GM23338 (cell line): ENCODE measurements at regions not wholly inside any gene's neighbourhood (a gene's known extent, or its start where the extent isn't known, plus 50 kb on each side); places are given as distances from the start of the nearest gene placed in this dataset.
A peak's percentile ranks its signal among the peaks of the same experiment; 100 is the strongest.

Experiments
- ATAC-seq: fragments of 200-7000 bp; cut with Tn5 transposase; 3 replicates; pipeline ENCODE4 v1.9.1; 2020
- DNase-seq: peaks from one replicate; pipeline ENCODE4 v3.0.0-alpha.2; 2015; ENCODE audit warnings: low spot score
- H2AFZ ChIP-seq: fragments of 200-600 bp; sonication (generic); 2 replicates; pipeline ENCODE4 v1.8.0; 2016; ENCODE audit warnings: antibody characterized with exemption, mild to moderate bottlenecking, moderate library complexity
- H3F3A ChIP-seq: fragments of 200-600 bp; sonication (generic); replicated peaks from 2 replicates; pipeline ENCODE4 v1.8.0; 2017; ENCODE audit warnings: antibody characterized with exemption, mixed run types, low read depth
- H3K27ac ChIP-seq: fragments of 200-600 bp; sonication (generic); 2 replicates; pipeline ENCODE4 v1.6.1; 2016; ENCODE audit warnings: low read depth
- H3K27me3 ChIP-seq: fragments of 200-600 bp; sonication (generic); 2 replicates; pipeline ENCODE4 v1.8.0; 2016; ENCODE audit warnings: mild to moderate bottlenecking, mixed run types, moderate library complexity; ENCODE audit not compliant: insufficient read depth
- H3K36me3 ChIP-seq: fragments of 200-600 bp; sonication (generic); 2 replicates; pipeline ENCODE4 v1.8.0; 2016; ENCODE audit warnings: mild to moderate bottlenecking; ENCODE audit not compliant: insufficient read depth
- H3K4me1 ChIP-seq: fragments of 200-600 bp; sonication (generic); 2 replicates; pipeline ENCODE4 v1.8.0; 2016; ENCODE audit warnings: mild to moderate bottlenecking, moderate library complexity; ENCODE audit not compliant: insufficient read depth
- H3K4me2 ChIP-seq: fragments of 200-600 bp; sonication (generic); 2 replicates; pipeline ENCODE4 v1.7.1; 2017; ENCODE audit warnings: mixed run types
- H3K4me3 ChIP-seq: fragments of 200-600 bp; sonication (generic); 2 replicates; pipeline ENCODE4 v1.6.1; 2016; ENCODE audit warnings: mixed run types
- H3K79me2 ChIP-seq: fragments of 200-600 bp; sonication (generic); replicated peaks from 2 replicates; pipeline ENCODE4 v1.8.0; 2017; ENCODE audit warnings: mild to moderate bottlenecking; ENCODE audit not compliant: insufficient read depth
- H3K9me2 ChIP-seq: fragments of 200-600 bp; sonication (generic); 2 replicates; pipeline ENCODE4 v1.8.0; 2017; ENCODE audit not compliant: insufficient read depth
- H4K20me1 ChIP-seq: fragments of 200-600 bp; sonication (generic); replicated peaks from 2 replicates; pipeline ENCODE4 v1.8.0; 2017; ENCODE audit warnings: mild to moderate bottlenecking; ENCODE audit not compliant: insufficient read depth
- H3K27ac Mint-ChIP-seq: 2 replicates; pipeline ENCODE4 v1.8.0; 2020; ENCODE audit warnings: inconsistent platforms, mild to moderate bottlenecking, moderate library complexity, mixed read lengths
- H3K27me3 Mint-ChIP-seq: 3 replicates; pipeline ENCODE4 v1.8.0; 2022; ENCODE audit warnings: low read depth, mild to moderate bottlenecking, moderate library complexity, mixed read lengths, inconsistent platforms; ENCODE audit not compliant: insufficient read depth, poor library complexity
- H3K36me3 Mint-ChIP-seq: 3 replicates; pipeline ENCODE4 v1.8.0; 2021; ENCODE audit warnings: low read depth, mild to moderate bottlenecking, inconsistent platforms, moderate library complexity, mixed read lengths
- H3K4me1 Mint-ChIP-seq: 3 replicates; pipeline ENCODE4 v1.8.0; 2020; ENCODE audit warnings: mild to moderate bottlenecking, inconsistent platforms, mixed read lengths
- H3K4me3 Mint-ChIP-seq: 3 replicates; pipeline ENCODE4 v1.8.0; 2021; ENCODE audit warnings: moderate library complexity, mild to moderate bottlenecking, inconsistent platforms, mixed read lengths
- H3K9me3 Mint-ChIP-seq: 3 replicates; pipeline ENCODE4 v1.8.0; 2020; ENCODE audit warnings: moderate library complexity, mild to moderate bottlenecking, inconsistent platforms, mixed read lengths
- CREB1 ChIP-seq: fragments of 250-450 bp; sonication (Bioruptor Pico); IDR thresholded peaks from 2 replicates; pipeline ENCODE4 v1.5.0; 2020; ENCODE audit warnings: low read depth, mild to moderate bottlenecking, moderate library complexity
- EZH2 ChIP-seq: fragments of 200-600 bp; sonication (generic); IDR thresholded peaks from one replicate; pipeline ENCODE4 v1.8.0; 2017; ENCODE audit warnings: antibody characterized with exemption, mild to moderate bottlenecking, low read depth; ENCODE audit not compliant: unreplicated experiment
- EZH2phosphoT487 ChIP-seq: fragments of 200-600 bp; sonication (generic); IDR thresholded peaks from one replicate; pipeline ENCODE4 v1.8.1; 2018; ENCODE audit warnings: antibody characterized with exemption; ENCODE audit not compliant: unreplicated experiment
- JUNB ChIP-seq: IDR thresholded peaks from one replicate; pipeline ENCODE4 v1.6.1; 2016; ENCODE audit warnings: antibody characterized with exemption; ENCODE audit not compliant: unreplicated experiment
- NANOG ChIP-seq: IDR thresholded peaks from 2 replicates; pipeline ENCODE4 v1.6.1; 2016; ENCODE audit warnings: antibody characterized with exemption, borderline replicate concordance
- POLR2AphosphoS5 ChIP-seq: IDR thresholded peaks from 2 replicates; pipeline ENCODE4 v1.6.1; 2016; ENCODE audit warnings: antibody characterized with exemption, low read depth
- ZNF331 ChIP-seq: fragments of 250-450 bp; sonication (Bioruptor Pico); IDR thresholded peaks from 2 replicates; pipeline ENCODE4 v1.5.0; 2020; ENCODE audit warnings: low read depth, mild to moderate bottlenecking, moderate library complexity
- TF ChIP-seq, protein P1 (sequence below): IDR thresholded peaks from one replicate; pipeline ENCODE4 v1.6.1; 2018; ENCODE audit warnings: antibody characterized with exemption; ENCODE audit not compliant: unreplicated experiment
- TF ChIP-seq, protein P2 (sequence below): IDR thresholded peaks from 2 replicates; pipeline ENCODE4 v1.6.1; 2016; ENCODE audit warnings: antibody characterized with exemption
- TF ChIP-seq, protein P3 (sequence below), 2 experiments: fragments of 200-600 bp in 1 of 2; sonication (generic) in 1 of 2; conservative IDR thresholded peaks; 2 replicates each; pipeline versions ENCODE4 v1.5.1 to v1.6.1; 2016 to 2017; ENCODE audit warnings: antibody characterized with exemption in 2 of 2, low read depth in 2 of 2, mild to moderate bottlenecking in 2 of 2, moderate library complexity in 1 of 2

DNA sequence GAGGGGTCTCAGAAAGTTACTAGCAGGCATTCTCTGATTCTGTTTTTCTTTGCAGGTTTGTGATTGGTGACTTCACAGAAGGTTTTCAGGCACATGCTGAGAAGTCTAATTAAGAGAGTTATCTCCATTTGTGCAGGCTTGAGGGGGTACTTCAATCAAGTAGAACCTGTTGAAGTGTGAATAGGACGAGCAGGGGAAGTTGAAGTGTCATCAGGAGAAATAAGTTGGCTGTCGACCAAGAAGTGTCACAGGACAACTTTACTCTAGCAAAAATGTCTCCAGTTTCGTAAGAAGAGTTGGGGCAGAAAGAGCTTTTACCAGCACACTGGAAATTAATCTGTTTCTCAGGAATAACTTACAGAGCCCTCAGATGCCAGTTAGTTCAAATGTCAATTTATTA is 576.5 kb upstream of the SLITRK5 start:
- Mint-ChIP-seq H3K4me1 (peaks cover 5% of the 10 kb centered on the region; the same call in 2 of the 3 replicates), H3K4me3 (no peak overlapping the region), H3K9me3 (no peaks in the 10 kb centered on the region), H3K27ac (no peak overlapping the region), H3K36me3 (no peaks in the 10 kb centered on the region), H3K27me3 (no peaks in the 10 kb centered on the region)
- H3F3A ChIP-seq, result no peaks in the 10 kb centered on the region
- TF ChIP-seq, protein P1, sequence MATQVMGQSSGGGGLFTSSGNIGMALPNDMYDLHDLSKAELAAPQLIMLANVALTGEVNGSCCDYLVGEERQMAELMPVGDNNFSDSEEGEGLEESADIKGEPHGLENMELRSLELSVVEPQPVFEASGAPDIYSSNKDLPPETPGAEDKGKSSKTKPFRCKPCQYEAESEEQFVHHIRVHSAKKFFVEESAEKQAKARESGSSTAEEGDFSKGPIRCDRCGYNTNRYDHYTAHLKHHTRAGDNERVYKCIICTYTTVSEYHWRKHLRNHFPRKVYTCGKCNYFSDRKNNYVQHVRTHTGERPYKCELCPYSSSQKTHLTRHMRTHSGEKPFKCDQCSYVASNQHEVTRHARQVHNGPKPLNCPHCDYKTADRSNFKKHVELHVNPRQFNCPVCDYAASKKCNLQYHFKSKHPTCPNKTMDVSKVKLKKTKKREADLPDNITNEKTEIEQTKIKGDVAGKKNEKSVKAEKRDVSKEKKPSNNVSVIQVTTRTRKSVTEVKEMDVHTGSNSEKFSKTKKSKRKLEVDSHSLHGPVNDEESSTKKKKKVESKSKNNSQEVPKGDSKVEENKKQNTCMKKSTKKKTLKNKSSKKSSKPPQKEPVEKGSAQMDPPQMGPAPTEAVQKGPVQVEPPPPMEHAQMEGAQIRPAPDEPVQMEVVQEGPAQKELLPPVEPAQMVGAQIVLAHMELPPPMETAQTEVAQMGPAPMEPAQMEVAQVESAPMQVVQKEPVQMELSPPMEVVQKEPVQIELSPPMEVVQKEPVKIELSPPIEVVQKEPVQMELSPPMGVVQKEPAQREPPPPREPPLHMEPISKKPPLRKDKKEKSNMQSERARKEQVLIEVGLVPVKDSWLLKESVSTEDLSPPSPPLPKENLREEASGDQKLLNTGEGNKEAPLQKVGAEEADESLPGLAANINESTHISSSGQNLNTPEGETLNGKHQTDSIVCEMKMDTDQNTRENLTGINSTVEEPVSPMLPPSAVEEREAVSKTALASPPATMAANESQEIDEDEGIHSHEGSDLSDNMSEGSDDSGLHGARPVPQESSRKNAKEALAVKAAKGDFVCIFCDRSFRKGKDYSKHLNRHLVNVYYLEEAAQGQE, result no peak
- TF ChIP-seq JUNB, result no peak
- TF ChIP-seq, protein P2, sequence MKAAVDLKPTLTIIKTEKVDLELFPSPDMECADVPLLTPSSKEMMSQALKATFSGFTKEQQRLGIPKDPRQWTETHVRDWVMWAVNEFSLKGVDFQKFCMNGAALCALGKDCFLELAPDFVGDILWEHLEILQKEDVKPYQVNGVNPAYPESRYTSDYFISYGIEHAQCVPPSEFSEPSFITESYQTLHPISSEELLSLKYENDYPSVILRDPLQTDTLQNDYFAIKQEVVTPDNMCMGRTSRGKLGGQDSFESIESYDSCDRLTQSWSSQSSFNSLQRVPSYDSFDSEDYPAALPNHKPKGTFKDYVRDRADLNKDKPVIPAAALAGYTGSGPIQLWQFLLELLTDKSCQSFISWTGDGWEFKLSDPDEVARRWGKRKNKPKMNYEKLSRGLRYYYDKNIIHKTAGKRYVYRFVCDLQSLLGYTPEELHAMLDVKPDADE, result no peak
- no peak for TF ChIP-seq POLR2AphosphoS5
- TF ChIP-seq ZNF331 (CRISPR knock-in tag), result no peak
- no peak for TF ChIP-seq CREB1 (CRISPR knock-in tag)
- no peaks in the 10 kb centered on the region for H3K36me3 ChIP-seq
- DNase-seq (no peak), ATAC-seq (no peak)
- H3K4me2 ChIP-seq, result no peak overlapping the region
- H3K79me2 ChIP-seq, result no peaks in the 10 kb centered on the region
- no peak overlapping the region for H3K27ac ChIP-seq
- H4K20me1 ChIP-seq, result no peaks in the 10 kb centered on the region
- no peaks in the 10 kb centered on the region for H3K27me3 ChIP-seq
- H3K9me2 ChIP-seq, result no peaks in the 10 kb centered on the region
- no peaks in the 10 kb centered on the region for H3K4me1 ChIP-seq
- peak overlapping the region; percentile 88 for H2AFZ ChIP-seq
- no peak overlapping the region for H3K4me3 ChIP-seq

DNA sequence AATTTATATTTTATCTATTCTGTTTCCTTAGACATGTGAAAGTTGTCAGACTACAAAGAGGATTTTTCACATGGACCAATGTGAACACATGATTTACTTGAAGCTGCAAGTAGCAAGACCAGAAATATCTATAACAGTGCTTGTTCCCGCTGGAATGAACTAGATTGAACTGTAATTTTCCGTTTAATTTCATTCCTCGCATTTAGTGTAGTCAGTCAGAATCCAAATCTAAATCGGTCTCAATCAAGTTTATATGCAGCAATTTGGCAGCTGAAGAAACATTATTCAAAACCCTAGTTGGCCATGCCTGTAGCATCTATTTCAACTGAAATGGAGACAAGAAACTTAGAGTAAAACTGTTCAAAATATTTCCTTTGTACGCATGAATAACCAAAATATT is 570.7 kb upstream of the SLITRK5 start:
- Histone ChIP-seq H3K4me2 (no peak overlapping the region), H4K20me1 (no peaks in the 10 kb centered on the region), H3F3A (no peaks in the 10 kb centered on the region), H3K27me3 (no peaks in the 10 kb centered on the region), H3K4me1 (no peaks in the 10 kb centered on the region), H3K9me2 (no peaks in the 10 kb centered on the region), H3K27ac (no peak overlapping the region), H3K36me3 (no peaks in the 10 kb centered on the region), H3K79me2 (no peaks in the 10 kb centered on the region), H3K4me3 (no peak overlapping the region), H2AFZ (no peak overlapping the region)
- H3K4me1 Mint-ChIP-seq, result no peaks in the 10 kb centered on the region
- DNase-seq (no peak), ATAC-seq (no peak)
- no peak overlapping the region for H3K4me3 Mint-ChIP-seq
- peaks cover 2% of the 10 kb centered on the region for H3K27me3 Mint-ChIP-seq
- no peaks in the 10 kb centered on the region for H3K36me3 Mint-ChIP-seq
- no peak for TF ChIP-seq ZNF331 (CRISPR knock-in tag)
- H3K9me3 Mint-ChIP-seq, result no peaks in the 10 kb centered on the region
- no peak overlapping the region for H3K27ac Mint-ChIP-seq

DNA sequence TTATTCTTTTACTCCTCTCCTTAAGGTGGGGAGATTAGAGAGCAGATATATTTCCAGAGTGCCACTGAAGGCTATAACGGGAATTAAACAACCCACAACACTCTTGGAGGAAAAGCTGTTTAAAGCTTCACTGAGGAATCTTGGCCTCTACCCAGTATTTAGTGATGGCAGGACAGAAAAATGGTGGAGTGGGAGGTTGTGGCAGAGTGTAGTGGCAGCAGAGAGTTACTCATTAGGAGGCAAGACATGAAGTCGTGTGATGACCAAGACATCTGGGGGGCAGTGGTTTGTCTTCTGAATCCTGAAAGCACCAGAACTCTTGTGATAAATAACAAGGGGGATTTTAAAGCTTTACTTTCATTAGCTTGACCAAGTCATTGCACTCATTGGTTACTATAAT is 563.5 kb upstream of the SLITRK5 start:
- DNase-seq (no peak), ATAC-seq (no peak)
- Histone ChIP-seq H3F3A (no peaks in the 10 kb centered on the region), H3K79me2 (no peaks in the 10 kb centered on the region), H4K20me1 (no peaks in the 10 kb centered on the region), H3K27me3 (no peaks in the 10 kb centered on the region), H3K4me1 (0 out of 2 replicates have a peak, but pooled peaks cover 4% of the 10 kb centered on the region), H3K4me3 (no peak overlapping the region), H2AFZ (no peak overlapping the region; the same call in 1 of the 2 replicates), H3K36me3 (no peaks in the 10 kb centered on the region), H3K27ac (no peak overlapping the region), H3K9me2 (no peaks in the 10 kb centered on the region), H3K4me2 (no peak overlapping the region)
- Mint-ChIP-seq H3K4me1 (peaks cover 5% of the 10 kb centered on the region), H3K9me3 (no peaks in the 10 kb centered on the region), H3K36me3 (no peaks in the 10 kb centered on the region), H3K27me3 (no peaks in the 10 kb centered on the region), H3K27ac (no peak overlapping the region), H3K4me3 (no peak overlapping the region)
- TF ChIP-seq, protein P3, sequence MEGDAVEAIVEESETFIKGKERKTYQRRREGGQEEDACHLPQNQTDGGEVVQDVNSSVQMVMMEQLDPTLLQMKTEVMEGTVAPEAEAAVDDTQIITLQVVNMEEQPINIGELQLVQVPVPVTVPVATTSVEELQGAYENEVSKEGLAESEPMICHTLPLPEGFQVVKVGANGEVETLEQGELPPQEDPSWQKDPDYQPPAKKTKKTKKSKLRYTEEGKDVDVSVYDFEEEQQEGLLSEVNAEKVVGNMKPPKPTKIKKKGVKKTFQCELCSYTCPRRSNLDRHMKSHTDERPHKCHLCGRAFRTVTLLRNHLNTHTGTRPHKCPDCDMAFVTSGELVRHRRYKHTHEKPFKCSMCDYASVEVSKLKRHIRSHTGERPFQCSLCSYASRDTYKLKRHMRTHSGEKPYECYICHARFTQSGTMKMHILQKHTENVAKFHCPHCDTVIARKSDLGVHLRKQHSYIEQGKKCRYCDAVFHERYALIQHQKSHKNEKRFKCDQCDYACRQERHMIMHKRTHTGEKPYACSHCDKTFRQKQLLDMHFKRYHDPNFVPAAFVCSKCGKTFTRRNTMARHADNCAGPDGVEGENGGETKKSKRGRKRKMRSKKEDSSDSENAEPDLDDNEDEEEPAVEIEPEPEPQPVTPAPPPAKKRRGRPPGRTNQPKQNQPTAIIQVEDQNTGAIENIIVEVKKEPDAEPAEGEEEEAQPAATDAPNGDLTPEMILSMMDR (conservative IDR thresholded peaks at IDR 0.05; ENCODE audit: low read depth in 2 of 2), result no peak
- TF ChIP-seq CREB1 (CRISPR knock-in tag) (no peak), NANOG (no peak), ZNF331 (CRISPR knock-in tag) (no peak), EZH2phosphoT487 (no peak), JUNB (no peak), EZH2 (no peak)
- TF ChIP-seq, protein P1, result no peak
